HG02885 (cell line): ENCODE measurements at regions not wholly inside any gene's neighbourhood (a gene's known extent, or its start where the extent isn't known, plus 50 kb on each side); places are given as distances from the start of the nearest gene placed in this dataset.
"Not testable (repeated sequence)": the region's sequence is repeated elsewhere in the genome, so short reads cannot be mapped to it uniquely, and the experiment has no call there.

ENCODE experiments used
- ATAC-seq: cut with Tn5 transposase; IDR thresholded peaks from one replicate; pipeline ENCODE4 v1.9.1; 2021; ENCODE audit warnings: mild to moderate bottlenecking; ENCODE audit not compliant: unreplicated experiment, poor library complexity

GRCh38 chr3:177354466-177354865 is 157.2 kb upstream of the TBL1XR1 start:
- ATAC-seq = no peak

DNA sequence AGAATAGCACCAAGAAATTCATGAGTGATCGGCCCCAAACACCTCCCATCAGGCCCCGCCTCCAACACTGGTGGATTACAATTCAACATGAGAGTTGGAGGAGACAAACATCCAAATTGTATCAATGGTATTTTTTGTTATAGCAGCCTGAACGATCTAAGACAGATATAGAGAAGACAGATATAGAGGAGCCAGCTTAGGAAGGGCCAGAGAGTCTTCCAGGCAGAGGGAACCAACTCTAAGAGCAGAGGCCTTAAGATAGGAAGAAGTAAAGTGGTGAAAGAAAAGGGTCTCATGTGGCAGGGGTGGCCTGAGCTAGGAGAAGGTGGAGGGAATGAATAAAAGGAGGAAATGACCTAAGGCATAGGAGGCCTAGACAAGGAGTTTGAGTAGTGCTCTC is 158.8 kb upstream of the TBL1XR1 start:
- no peak for ATAC-seq

GRCh38 chr3:177356952-177357351 is 159.7 kb upstream of the TBL1XR1 start:
- ATAC-seq = no peak

- ATAC-seq = no peak
Observed at GRCh38 chr3:177357352-177358090, 160.2 kb upstream of the TBL1XR1 start.

DNA sequence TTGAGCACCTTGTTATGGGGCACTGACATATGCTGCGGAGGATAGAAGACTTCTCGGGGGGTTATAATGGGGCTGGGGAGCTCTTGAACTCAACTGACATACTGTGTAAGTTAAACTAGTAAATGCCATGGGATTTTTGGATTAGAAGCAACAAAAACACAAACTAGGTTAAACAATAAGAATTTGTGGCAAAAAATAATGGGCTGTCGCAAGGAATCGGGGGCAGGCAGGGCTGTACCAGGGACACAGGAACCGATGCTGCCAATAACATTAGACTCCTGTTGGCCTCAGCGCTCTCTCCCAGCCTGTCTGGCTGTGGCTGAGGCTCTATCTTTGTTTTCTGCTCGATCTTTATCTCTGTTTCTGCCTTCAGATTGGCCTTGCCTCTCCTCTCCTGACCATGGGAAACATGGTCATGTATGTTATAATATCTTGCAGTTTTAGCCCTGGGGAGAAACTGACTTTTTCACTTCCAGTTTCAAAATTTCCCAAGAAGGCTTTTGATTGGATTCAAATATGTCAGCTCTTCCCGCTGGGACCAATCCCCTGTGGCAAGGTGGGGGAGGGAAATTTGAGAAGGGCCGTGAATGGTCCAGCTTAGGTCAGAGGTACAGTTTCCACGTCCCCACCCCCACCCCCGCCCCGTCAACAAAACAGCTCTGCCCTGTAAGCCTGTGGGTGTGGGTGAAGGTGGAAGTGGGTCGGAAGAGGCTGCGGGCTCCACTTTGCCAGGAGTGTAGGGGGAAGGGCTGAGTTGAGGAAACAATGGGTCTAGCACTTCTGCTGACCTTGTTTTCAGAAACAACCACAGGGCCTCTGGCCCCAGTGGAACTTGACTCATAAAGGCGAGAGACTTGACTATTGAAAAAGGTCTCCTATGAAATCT is 161.1 kb upstream of the TBL1XR1 start:
- peak; percentile 56 for ATAC-seq

DNA sequence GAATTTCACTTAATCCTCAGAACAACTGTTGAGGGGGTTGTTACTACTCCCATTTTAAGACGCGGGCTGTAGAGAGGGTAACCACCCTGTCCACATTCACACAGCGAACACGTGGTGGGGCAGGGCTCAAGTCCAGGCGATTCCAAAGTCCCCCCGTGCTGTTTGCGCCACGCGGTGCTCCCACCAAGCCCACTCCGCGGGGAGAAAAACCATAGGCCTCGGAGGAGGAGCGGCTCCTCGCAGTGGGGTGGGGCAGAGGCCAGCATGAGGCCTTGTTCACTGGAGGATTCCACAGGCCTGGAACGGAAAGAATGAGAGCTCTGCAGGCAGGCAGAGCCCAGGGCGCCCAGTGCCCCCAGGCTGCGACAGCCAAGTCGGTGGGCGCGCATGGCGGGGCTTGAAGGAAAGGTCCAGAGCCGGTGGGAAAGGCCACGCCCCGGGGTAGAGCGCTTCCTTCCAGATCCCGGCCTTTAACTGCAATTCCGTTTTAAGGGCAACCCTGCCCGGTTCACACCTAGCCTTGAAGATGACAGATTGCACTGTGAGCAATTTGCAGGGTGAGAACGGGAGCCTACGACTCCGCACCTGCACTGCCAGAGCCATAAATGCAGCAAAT is 161.8 kb upstream of the TBL1XR1 start:
- ATAC-seq = peak; percentile 13

DNA sequence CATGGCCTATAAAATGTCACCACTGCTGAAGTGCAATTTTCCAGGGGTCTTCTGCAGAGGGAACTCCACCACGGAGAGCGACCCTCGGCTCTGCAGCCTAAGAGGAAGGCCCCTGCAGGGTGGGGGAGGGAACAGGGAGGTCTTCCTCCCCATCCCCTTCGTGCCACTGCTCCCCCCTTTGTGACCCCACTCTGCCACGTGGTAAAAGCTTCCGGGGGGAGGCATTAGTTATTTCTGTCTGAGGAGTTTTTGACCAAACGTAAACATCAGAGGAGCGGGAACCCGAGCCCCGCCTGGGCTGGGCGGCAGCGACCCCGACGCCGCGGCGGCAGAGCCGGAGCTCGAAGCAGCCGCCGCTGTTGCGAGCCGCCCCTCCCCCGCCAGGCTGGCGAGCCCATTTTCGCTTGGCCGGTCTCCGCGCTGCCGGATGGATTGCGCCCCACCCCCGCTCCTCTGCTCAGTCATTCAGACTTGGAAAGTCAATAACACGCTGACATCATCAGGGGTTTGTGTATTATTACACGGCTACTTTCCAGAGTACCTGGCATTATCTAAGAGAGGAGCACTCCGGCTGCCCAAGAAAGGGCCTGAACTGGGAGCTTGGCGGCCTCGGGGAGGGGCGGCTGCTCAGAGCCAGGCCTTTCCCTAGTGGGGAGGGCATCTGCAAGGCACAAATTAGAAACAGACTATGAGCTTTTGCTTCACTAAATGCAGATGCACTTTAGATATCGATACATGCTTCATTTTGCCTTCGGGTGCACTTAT is 162.5 kb upstream of the TBL1XR1 start:
- peak; percentile 72 for ATAC-seq

- ATAC-seq = no peak
Observed at GRCh38 chr3:177361081-177361938, 164.0 kb upstream of the TBL1XR1 start.

DNA sequence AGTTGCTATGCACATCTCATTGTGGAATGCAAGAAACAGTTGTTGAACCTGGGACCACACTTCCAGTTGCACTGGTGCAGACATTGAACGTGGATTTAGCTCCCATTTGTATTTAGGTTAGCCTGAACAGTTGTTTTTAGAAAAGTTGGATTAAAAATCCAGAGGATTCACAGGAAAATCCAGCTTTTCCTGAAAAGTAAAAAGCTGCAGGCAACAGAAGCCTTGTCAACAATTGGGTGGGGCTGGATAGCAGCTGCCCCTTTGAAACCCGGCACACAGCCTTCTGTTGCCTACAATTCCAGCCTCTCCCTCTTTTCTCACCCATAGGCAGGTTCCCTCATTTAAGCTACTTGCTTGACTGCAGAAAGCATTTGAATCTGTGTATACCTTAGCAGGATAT is 165.3 kb upstream of the TBL1XR1 start:
- no peak for ATAC-seq

DNA sequence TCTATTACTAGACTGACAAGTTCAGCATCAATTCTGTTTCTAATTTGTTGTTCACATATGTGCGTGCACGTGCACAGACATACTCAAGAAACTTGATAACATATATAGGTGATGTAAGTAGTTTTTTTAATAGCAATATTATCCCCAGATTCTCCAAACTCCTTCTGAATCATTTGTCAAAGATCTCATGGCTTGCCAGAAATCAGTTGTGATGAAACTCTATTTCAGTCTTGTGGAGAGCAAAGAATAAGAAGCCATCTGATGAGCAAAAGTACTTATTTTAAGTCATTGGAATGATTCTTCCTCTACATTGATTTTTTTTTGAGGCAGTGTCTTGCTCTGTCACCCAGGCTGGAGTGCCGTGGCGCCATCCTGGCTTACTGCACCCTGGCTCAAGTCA is 167.0 kb upstream of the TBL1XR1 start:
- ATAC-seq = no peak

DNA sequence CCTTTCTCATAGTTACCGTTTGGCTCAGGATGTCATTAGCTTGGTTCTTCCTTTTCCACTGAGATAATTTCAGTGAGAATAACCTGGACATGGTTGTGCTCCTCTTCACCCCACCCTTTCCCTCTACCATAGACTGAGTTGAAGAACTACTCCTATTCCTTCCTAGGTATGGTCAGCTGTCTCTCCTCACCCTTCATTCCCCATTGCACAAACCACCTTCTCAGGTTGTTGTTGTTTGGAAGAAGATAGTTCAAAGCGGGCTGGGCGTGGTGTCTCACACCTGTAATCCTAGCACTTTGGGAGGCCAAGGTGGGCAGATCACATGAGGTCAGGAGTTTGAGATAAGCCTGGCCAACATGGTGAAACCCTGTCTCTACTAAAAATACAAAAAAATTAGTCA is 168.0 kb upstream of the TBL1XR1 start:
- ATAC-seq = not testable (repeated sequence)

DNA sequence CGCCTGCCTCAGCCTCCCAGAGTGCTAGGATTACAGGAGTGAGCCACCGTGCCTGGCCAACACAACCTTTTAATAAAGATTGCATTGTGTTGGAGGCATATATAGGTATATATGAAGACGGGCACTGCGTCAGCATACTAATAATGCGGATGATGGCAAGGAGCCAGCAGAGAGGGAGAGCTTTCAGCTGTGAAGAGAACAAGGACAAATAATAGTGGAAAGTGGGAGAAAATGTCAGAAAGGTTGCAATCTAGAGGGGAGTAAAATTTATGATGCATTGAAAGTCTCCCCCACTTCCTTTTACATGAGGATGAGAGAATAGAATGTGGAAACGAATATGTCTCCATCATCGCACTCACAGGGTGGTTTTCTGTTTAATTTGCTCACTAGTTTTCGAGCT is 170.5 kb upstream of the TBL1XR1 start:
- no peak for ATAC-seq

- ATAC-seq = no peak
Observed at GRCh38 chr3:177370246-177370822, 173.1 kb upstream of the TBL1XR1 start.

- no peak for ATAC-seq
Observed at GRCh38 chr3:177371146-177371545, 173.9 kb upstream of the TBL1XR1 start.

GRCh38 chr3:177371888-177372287 is 174.6 kb upstream of the TBL1XR1 start:
- no peak for ATAC-seq

DNA sequence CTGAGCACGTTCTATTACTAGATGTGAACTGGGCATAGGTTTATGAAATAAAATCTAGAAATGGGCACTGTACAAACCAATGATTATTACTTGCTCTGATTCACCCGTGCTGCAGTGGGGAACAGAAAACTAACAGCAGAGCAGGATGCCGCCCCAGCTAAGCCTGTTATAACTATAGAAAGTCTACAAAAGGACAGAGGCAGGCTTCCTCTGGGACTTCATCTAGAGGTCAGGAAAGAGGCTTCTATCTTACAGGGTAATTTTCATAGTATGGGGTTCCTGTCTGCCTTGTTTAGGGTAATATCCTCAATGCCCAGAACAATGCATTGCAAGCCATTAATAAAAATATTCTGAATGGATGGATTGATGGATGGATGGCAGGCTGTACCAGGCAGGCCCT is 177.0 kb upstream of the TBL1XR1 start:
- peak; percentile 49 for ATAC-seq

GRCh38 chr3:177375316-177375715 is 178.0 kb upstream of the TBL1XR1 start:
- ATAC-seq = no peak

GRCh38 chr3:177377166-177377565 is 179.9 kb upstream of the TBL1XR1 start:
- no peak for ATAC-seq

DNA sequence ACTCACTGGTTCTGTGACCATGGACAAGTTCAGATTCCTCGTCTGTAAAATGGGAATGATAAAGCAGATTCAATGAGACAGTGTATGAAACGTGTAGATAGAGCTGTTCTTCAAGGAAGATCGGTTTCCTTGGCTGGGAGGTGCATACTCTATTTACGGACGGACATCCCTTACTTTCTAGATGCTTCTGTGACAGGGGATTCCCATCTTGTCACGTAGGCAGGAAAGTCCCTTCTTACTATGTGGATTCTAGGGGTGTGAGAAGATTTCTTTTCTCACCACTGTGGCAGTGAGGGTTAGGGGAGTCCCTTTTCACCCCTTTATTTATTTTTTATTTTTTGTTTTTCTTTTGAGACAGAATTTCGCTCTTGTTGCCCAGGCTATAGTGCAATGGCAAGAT is 180.9 kb upstream of the TBL1XR1 start:
- peak; percentile 68 for ATAC-seq
